Renal cortex interstitium (tissue), 11 donors: ENCODE measurements at regions not wholly inside any gene's neighbourhood (a gene's known extent, or its start where the extent isn't known, plus 50 kb on each side); places are given as distances from the start of the nearest gene placed in this dataset.
A peak's percentile ranks its signal among the peaks of the same experiment; 100 is the strongest.

Source experiments
- DNase-seq, 11 donors: peaks; one replicate each; pipeline ENCODE4 v3.0.0-alpha.2; 2013; ENCODE audit warnings: low read depth in 9 of 11, low spot score in 4 of 11; ENCODE audit errors: extremely low read depth in 1 of 11

GRCh38 chr2:234841321-234842015, 110.3 kb upstream of the SH3BP4 start:
- no peak for DNase-seq

DNA sequence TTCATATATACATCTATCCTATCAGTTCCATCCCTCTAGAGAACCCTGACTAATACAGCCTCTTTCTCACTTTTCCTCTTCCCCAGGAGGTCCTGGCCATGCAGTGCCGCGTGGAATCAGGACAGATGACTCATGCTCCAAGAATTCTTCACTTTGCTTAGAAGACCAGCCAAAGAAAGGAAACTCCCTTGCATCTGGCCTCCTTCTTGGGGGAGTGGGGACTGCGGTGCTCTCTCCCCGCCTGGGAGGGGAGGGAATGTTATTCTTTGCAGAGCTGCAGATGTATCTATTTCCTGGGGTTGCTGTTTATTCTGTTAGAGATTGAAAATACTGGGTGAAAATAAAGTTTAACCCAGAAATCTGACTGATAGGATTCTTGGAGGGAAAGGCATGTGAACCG, 111.5 kb upstream of the SH3BP4 start:
- peak; percentile 47 to 85 (median 71) for DNase-seq

DNA sequence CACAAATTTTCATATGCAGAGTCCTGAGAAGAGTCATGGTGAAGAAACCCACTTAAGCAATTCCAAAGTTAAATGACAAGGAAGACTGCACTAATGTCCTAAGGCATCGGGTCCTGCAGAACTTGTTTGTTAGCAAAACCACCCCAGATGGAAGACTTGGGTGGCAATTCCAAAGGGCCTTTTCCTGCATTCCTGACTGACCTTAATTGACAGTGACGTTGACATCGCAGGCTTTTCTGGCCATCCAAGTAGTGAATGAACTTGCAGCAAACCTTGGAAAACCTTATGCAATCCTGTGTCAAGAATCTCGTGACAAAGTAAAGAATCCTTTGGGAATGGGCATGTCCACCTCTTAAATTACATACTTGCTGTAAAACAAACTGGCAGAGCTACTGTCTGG, 112.5 kb upstream of the SH3BP4 start:
- no peak for DNase-seq

DNA sequence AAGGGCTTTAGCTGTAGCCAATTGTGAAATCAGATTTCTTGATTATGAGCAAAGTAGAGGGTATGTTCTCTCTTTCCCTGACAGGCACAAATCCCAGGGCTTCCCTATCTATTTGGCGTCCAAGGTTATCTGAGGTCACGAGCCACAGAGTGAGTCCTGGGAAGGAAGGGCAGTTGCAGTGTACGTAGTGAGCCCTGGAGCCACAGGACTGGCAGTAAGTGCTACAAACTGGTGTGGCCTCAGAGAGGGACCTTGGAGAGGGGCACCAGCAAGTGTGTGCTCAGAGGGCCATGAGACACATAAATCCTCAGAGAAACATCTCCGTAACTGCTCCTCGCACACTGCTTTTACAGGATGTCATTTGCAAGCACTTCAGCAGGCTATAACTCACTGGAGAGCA, 115.5 kb upstream of the SH3BP4 start:
- DNase-seq = no peak

DNA sequence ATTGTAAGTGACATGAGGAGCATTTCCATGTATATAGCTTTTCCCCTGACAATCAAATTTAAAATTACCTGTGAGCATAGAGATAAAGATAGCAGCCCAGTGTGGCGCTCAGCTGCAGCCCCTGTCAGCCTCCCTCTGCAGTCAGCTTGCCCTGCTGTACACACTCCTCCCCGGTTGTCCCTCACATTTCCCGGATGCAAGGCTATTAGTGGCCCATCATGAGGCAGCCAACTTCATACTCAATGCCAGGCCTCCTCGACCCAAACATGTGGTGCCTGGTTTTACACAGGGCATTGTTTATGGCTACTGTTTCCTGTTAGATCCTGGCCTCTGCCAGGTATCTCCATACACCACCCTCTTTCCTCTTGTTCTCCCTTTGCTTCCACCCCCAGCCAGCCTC, 116.1 kb upstream of the SH3BP4 start:
- DNase-seq = no peak

GRCh38 chr2:234834228-234834923, 117.4 kb upstream of the SH3BP4 start:
- no peak for DNase-seq

DNA sequence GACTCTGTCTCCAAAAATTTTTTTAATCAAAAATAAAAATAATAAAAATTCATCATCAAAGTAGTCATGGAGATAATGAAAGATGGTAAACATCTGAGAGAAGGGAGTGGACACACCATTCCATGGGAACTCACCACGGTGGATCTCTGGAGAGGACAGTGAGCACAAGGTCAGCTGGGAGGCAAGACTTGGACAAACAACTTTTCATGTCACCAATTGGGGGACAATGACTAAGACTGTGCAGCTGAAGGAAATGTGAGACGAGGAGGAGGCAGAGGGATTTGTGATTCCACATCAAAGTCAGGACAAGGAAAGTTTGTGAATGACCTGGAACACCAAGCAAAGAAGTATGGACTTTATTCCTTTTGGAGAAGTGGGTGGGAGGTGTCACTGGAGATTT, 121.0 kb upstream of the SH3BP4 start:
- DNase-seq = no peak

GRCh38 chr2:234829074-234829455, 122.8 kb upstream of the SH3BP4 start:
- DNase-seq = no peak

GRCh38 chr2:234828382-234829073, 123.3 kb upstream of the SH3BP4 start:
- no peak for DNase-seq

- no peak for DNase-seq
Observed at GRCh38 chr2:234827096-234827860, 124.5 kb upstream of the SH3BP4 start.

DNA sequence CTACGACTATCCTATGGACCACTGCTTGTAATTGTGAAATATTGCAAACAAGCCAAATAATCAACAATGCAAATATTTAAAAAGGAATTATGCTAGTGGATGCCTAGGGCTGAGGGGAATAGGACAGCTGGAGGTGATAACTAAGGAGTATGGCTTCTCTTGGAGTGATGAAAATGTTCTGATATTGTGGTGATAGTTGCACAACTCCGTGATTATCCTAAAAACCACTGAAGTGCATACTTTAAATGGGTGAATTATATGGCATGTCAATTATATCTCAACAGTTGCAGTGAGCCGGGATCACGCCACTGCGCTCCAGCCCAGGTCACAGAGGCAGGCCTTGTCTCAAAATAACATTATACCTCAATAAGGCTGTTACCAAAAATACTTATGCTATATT, 125.1 kb upstream of the SH3BP4 start:
- no peak for DNase-seq

- no peak for DNase-seq
Observed at GRCh38 chr2:234825616-234826015, 126.2 kb upstream of the SH3BP4 start.

DNA sequence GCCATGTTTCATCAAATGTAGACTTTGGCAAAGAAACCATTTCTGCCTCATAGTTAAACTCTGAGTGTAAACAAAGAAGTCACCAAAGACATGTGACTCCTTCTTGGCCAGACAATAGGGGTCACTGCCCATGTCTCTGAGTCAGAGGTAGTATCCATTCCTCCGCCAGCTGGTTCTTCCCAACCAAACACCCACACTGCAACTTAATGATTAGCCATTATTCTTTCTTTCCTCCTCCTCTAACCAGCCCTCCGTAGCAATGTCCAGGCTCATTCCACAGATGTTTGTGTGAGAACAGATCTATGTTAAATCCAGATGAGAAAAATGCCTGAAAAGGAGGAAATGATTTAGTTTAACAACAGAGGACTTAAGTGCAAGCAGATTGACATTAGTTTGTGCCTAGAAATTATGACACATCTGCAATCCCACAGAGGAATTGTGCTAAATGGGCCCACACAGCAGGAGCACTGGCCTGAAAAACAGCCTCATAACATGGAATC, 127.9 kb upstream of the SH3BP4 start:
- peak; percentile 49 to 84 (median 72) for DNase-seq

GRCh38 chr2:234823196-234823876, 128.5 kb upstream of the SH3BP4 start:
- DNase-seq = no peak

- no peak for DNase-seq
Observed at GRCh38 chr2:234821946-234822475, 129.8 kb upstream of the SH3BP4 start.

GRCh38 chr2:234818937-234819336, 132.9 kb upstream of the SH3BP4 start:
- DNase-seq = no peak

GRCh38 chr2:234816491-234816890, 135.3 kb upstream of the SH3BP4 start:
- DNase-seq = no peak

GRCh38 chr2:234816056-234816455, 135.8 kb upstream of the SH3BP4 start:
- DNase-seq = no peak

GRCh38 chr2:234814374-234814773, 137.4 kb upstream of the SH3BP4 start:
- DNase-seq = no peak
